Activated CD8-positive, alpha-beta memory T cell treated with anti-CD3 and anti-CD28 coated beads, Interleukin-2, amount 10 ng/mL, durations not matched to agents 7 days and 5 days (primary cell): ENCODE measurements at regions not wholly inside any gene's neighbourhood (a gene's known extent, or its start where the extent isn't known, plus 50 kb on each side); places are given as distances from the start of the nearest gene placed in this dataset.

Experiments used
- ATAC-seq: fragments of 150-1000 bp; cut with Tn5 transposase; one replicate; pipeline ENCODE4 v1.10.0; 2021; ENCODE audit warnings: moderate library complexity
- CTCF ChIA-PET: fragments of 350-600 bp; sonication (Branson Sonifier 250); formaldehyde crosslinking; loops from one replicate; lab custom pipeline; 2021; ENCODE audit warnings: antibody characterized with exemption; lab: Charles Lee
- DNase-seq: peaks from one replicate; pipeline ENCODE4 v3.0.0-alpha.2; 2020
- H3K27ac Mint-ChIP-seq: one replicate; pipeline ENCODE4 v1.8.0; 2021; ENCODE audit warnings: mild to moderate bottlenecking, mixed read lengths
- H3K27me3 Mint-ChIP-seq: one replicate; pipeline ENCODE4 v1.8.0; 2021; ENCODE audit warnings: mixed read lengths
- H3K36me3 Mint-ChIP-seq: one replicate; pipeline ENCODE4 v1.8.0; 2021; ENCODE audit warnings: mild to moderate bottlenecking, mixed read lengths
- H3K4me1 Mint-ChIP-seq: one replicate; pipeline ENCODE4 v1.8.0; 2021; ENCODE audit warnings: mixed read lengths
- H3K4me3 Mint-ChIP-seq: one replicate; pipeline ENCODE4 v1.8.0; 2021; ENCODE audit warnings: mild to moderate bottlenecking, moderate library complexity, mixed read lengths
- H3K9me3 Mint-ChIP-seq: one replicate; pipeline ENCODE4 v1.8.0; 2022; ENCODE audit warnings: low read depth, mixed read lengths

DNA sequence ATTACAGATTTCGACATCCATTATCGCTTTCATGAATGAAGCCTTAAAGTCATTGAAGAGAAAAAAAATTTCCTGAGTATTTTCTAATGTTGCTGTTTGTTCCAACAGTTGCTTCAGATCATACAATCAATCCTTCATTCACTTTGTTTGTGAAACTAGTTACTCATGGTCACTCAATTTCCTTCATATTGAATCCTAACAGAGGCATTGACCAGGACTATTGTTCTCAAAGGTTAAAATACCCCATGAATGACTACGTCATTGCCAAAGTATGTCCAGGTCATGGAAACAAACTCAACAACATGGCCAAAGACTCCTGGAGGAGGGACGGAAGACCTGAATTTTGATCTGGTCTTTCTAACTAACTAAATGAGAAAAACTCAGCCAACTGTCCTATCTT lies 54.0 kb upstream of the ABCB5 start:
- Mint-ChIP-seq H3K4me1 (no peaks in the 10 kb centered on the region), H3K27ac (no peak overlapping the region), H3K4me3 (no peak overlapping the region), H3K36me3 (no peaks in the 10 kb centered on the region), H3K9me3 (no peaks in the 10 kb centered on the region), H3K27me3 (no peaks in the 10 kb centered on the region)
- CTCF ChIA-PET: no interaction called here
- DNase-seq (no peak), ATAC-seq (no peak)

DNA sequence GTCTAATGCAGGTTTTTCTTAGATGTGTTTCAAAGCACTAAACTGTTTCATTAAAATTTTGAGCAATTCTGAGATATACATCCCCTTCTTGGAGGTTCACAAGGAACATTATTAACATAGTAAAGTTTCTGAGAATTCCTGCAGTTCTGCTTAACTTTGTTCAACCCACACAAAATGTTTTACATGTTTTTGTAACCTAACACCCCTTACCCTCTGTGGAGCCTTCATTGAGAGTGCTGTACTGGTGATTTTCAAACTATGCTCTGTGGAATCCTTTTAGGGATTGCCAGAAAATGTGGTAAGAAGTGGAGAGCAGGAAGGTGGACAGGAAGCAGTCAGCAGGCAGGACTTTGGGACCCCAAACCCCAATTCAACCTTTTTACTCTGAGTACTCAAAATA lies 53.6 kb upstream of the ABCB5 start:
- CTCF ChIA-PET: no interaction called here
- ATAC-seq: no peak
- no peaks in the 10 kb centered on the region for H3K9me3 Mint-ChIP-seq
- H3K27me3 Mint-ChIP-seq: no peaks in the 10 kb centered on the region
- no peak for DNase-seq
- no peak overlapping the region for H3K4me3 Mint-ChIP-seq
- H3K4me1 Mint-ChIP-seq: no peaks in the 10 kb centered on the region
- no peaks in the 10 kb centered on the region for H3K36me3 Mint-ChIP-seq
- no peak overlapping the region for H3K27ac Mint-ChIP-seq

GRCh38 chr7:20562461-20562860 lies 53.0 kb upstream of the ABCB5 start:
- no peaks in the 10 kb centered on the region for H3K9me3 Mint-ChIP-seq
- no peak overlapping the region for H3K4me3 Mint-ChIP-seq
- H3K36me3 Mint-ChIP-seq: no peaks in the 10 kb centered on the region
- no peaks in the 10 kb centered on the region for H3K27me3 Mint-ChIP-seq
- H3K4me1 Mint-ChIP-seq: no peaks in the 10 kb centered on the region
- DNase-seq: no peak
- ATAC-seq: no peak
- no peak overlapping the region for H3K27ac Mint-ChIP-seq
- CTCF ChIA-PET: no interaction called here
